ENCODE measurements at regions not wholly inside any gene's neighbourhood (a gene's known extent, or its start where the extent isn't known, plus 50 kb on each side); places are given as distances from the start of the nearest gene placed in this dataset.
"Not testable (repeated sequence)": the region's sequence is repeated elsewhere in the genome, so short reads cannot be mapped to it uniquely, and the experiment has no call there.

GRCh38 chr3:18618723-18619122, 193.6 kb upstream of the SATB1 start:
- no peak for DNase-seq (ENCODE audit: low read depth)

GRCh38 chr3:18611991-18612390, 186.9 kb upstream of the SATB1 start:
- DNase-seq (ENCODE audit: low read depth), result no peak

- DNase-seq (ENCODE audit: low read depth), result no peak
Observed at GRCh38 chr3:18609187-18609586, 184.0 kb upstream of the SATB1 start.

GRCh38 chr3:18597919-18598318, 172.8 kb upstream of the SATB1 start:
- DNase-seq (ENCODE audit: low read depth), result no peak

GRCh38 chr3:18593231-18593630, 168.1 kb upstream of the SATB1 start:
- no peak for DNase-seq (ENCODE audit: low read depth)

- DNase-seq (ENCODE audit: low read depth), result no peak
Observed at GRCh38 chr3:18591120-18591519, 166.0 kb upstream of the SATB1 start.

- DNase-seq (ENCODE audit: low read depth), result no peak
Observed at GRCh38 chr3:18586076-18586475, 160.9 kb upstream of the SATB1 start.

GRCh38 chr3:18585004-18585968, 160.1 kb upstream of the SATB1 start:
- DNase-seq (ENCODE audit: low read depth), result no peak

GRCh38 chr3:18580268-18580667, 155.1 kb upstream of the SATB1 start:
- DNase-seq (ENCODE audit: low read depth), result no peak

- no peak for DNase-seq (ENCODE audit: low read depth)
Observed at GRCh38 chr3:18579661-18580060, 154.5 kb upstream of the SATB1 start.

GRCh38 chr3:18575573-18575972, 150.4 kb upstream of the SATB1 start:
- DNase-seq (ENCODE audit: low read depth), result peak; percentile 42

- DNase-seq (ENCODE audit: low read depth), result no peak
Observed at GRCh38 chr3:18572809-18573208, 147.7 kb upstream of the SATB1 start.

- no peak for DNase-seq (ENCODE audit: low read depth)
Observed at GRCh38 chr3:18567293-18567692, 142.2 kb upstream of the SATB1 start.

- no peak for DNase-seq (ENCODE audit: low read depth)
Observed at GRCh38 chr3:18562364-18563154, 137.4 kb upstream of the SATB1 start.

- DNase-seq (ENCODE audit: low read depth), result no peak
Observed at GRCh38 chr3:18559331-18559842, 134.2 kb upstream of the SATB1 start.

GRCh38 chr3:18558507-18558906, 133.4 kb upstream of the SATB1 start:
- DNase-seq (ENCODE audit: low read depth), result no peak

GRCh38 chr3:18557216-18557615, 132.1 kb upstream of the SATB1 start:
- no peak for DNase-seq (ENCODE audit: low read depth)

- no peak for DNase-seq (ENCODE audit: low read depth)
Observed at GRCh38 chr3:18556503-18557135, 131.5 kb upstream of the SATB1 start.

GRCh38 chr3:18556001-18556408, 130.9 kb upstream of the SATB1 start:
- no peak for DNase-seq (ENCODE audit: low read depth)

- DNase-seq (ENCODE audit: low read depth), result not testable (repeated sequence)
Observed at GRCh38 chr3:18552579-18553105, 127.5 kb upstream of the SATB1 start.

- no peak for DNase-seq (ENCODE audit: low read depth)
Observed at GRCh38 chr3:18546632-18547031, 121.5 kb upstream of the SATB1 start.

- no peak for DNase-seq (ENCODE audit: low read depth)
Observed at GRCh38 chr3:18544146-18544545, 119.0 kb upstream of the SATB1 start.

Data from HS-5 (cell line).